Forelimb muscle (tissue), 1 donor: ENCODE measurements at regions not wholly inside any gene's neighbourhood (a gene's known extent, or its start where the extent isn't known, plus 50 kb on each side); places are given as distances from the start of the nearest gene placed in this dataset.

ENCODE experiments used
- DNase-seq: peaks from one replicate; pipeline ENCODE4 v3.0.0-alpha.2; 2013; ENCODE audit warnings: low read depth

DNA sequence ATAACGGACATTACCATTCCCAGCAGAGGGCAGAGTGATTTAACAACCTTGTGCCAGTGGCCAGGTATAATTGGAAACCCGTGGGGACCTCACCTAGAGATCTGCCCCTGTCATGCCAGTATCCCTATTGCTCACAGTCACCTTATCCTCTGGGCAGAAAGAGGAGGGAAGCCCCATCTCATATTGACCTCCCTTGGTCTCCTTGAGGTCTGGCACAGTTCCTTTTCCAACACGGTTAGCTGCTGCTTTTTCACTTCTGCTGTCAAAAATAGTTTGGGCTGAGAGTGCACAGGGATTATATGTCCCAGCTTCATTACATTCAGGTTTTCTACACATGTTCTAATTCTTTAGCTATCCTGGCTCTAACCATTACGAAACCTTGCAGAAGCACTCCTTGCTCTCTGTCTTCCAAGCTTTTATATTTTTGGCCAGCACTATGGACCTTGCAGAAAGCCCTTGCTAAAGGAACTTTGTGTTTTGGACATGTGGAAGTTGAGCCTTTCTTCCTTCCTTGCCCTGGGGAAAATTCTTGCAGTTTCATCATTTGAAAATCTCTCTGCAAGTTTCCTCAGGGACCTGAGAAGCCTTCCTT lies 111.7 kb upstream of the MIS18BP1 start:
- DNase-seq: no peak

DNA sequence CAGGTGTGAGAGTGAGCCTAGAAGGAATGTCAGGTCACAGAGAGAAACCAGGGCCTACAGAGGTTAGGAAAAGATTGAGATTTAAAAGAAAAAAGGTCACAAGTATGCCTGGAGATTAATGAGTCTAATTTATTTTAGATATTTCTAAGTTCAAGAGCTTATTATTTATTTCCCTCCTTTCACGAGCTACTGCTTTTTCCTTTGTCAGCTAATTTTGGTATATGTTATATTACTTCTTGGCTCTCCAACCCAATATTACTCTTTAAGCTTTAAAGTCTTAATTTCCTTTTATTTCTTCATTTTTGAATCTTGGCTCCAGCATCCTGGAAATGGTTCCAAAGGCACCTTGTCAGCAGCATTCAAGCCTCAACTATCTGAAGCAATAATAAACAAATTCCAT lies 109.5 kb upstream of the MIS18BP1 start:
- DNase-seq: no peak

DNA sequence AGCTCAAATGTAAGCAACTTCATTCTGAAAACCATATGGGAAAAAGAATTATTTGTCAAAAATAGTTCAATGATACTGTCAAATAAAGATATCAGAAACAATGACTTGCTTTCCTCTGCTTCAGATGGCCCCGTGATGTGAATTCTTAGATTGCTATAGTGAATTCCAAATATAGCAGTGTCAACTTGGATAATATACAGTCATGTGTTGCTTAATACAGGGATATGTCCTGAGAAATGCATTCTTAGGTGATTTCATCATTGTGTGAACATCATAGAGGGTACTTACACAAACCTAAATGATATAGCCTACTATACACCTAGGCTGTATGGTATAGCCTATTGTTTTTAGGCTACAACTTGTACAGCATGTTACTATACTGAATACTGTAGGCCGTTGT lies 108.7 kb upstream of the MIS18BP1 start:
- no peak for DNase-seq

DNA sequence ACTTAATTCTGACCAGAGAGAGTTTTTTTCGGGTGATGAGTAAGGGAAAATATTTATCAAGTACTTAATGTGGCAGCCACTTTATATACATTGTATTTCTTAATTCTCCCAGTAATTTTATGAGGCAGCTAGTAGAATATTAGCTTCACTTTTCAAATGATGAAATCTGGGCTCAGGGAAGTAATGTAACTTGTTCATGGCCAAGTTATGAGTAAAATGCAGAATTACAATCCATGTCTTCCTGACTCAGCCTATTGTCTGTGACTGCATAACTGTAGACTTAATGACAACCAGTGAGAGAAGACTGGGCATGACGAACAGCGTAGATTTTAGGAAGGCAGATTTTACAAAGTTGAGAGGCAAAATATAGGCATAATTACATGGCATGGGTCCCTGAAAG lies 106.7 kb upstream of the MIS18BP1 start:
- DNase-seq: no peak

DNA sequence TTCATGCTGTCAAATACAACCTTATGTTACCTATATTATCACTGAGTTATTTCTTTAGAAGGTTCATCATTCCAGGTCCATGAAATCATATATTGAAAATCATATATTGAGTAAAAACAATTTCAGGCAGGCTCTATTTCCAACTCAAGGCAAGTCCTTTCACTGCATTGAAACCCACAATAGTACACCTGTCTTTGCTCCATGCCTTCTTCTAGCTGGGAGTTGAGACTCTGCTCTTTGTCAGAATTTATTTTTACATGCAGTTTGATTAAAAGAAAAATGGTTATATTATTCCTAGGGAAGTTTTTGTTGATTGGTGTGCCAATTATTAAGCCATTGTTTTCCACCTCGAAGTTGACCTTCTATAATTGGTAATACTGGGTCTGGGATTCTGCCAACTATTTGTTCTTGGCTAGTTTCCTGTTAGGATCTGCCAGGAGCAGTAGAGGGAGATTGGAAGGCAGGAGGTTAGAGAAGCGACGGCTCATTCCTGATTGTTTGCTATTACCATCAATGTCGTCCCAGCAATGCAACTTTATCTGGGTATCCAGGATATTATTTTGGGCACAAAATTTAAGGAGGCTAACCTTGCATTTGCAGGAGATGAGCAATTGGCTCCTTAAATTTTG lies 79.5 kb upstream of the MIS18BP1 start:
- DNase-seq: no peak

DNA sequence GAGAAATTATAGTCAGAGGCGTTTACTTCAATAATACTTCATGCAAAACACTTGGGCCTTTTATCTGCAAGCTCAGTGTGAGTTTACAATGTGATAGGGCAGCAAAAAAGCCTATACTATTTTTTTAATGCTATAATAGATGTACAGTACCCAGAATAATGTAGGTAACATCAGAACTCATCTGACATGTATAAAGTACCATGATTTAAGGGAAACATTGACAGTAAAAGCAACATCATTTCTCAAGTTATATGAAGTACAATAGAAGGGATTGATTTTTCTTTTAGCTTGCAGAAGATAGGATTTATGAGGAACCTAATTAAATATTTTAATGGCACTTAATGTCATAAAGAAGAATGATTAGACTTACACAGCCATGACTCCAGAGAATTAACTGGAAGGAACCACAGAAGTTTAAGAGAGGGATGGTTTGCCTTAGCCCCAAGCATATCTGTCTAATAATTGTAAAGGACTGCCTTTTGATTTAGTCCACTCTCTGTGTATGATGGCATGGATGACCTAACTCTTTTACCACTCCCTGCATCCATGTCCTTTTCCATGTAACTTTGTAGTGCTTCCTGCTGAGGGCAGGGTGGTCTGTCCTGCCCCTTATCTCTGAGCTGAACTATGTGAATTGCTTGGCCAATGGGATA lies 55.9 kb upstream of the MIS18BP1 start:
- DNase-seq: no peak
